ENCODE measurements at regions not wholly inside any gene's neighbourhood (a gene's known extent, or its start where the extent isn't known, plus 50 kb on each side); places are given as distances from the start of the nearest gene placed in this dataset.

DNA sequence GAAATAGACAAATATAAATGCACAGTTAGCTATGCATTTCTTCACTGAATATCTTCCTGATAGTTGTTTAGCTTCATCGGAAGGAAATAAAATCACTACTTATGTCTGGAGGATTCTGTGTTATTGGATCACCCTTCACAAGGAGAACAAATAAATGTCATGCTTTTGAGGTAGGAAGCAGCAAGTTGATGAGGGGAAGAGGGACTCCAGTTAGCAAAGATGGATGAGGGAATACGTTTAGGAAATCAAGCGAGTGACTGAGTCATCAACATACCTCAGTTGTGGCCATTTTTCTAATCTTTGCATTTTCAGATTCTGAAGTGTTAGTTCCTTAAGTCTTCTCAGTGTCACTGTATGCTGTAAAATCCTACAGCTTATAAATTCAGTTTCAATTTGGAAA is 456.2 kb downstream of the EPHA4 start:
- TF ChIP-seq, protein P1, sequence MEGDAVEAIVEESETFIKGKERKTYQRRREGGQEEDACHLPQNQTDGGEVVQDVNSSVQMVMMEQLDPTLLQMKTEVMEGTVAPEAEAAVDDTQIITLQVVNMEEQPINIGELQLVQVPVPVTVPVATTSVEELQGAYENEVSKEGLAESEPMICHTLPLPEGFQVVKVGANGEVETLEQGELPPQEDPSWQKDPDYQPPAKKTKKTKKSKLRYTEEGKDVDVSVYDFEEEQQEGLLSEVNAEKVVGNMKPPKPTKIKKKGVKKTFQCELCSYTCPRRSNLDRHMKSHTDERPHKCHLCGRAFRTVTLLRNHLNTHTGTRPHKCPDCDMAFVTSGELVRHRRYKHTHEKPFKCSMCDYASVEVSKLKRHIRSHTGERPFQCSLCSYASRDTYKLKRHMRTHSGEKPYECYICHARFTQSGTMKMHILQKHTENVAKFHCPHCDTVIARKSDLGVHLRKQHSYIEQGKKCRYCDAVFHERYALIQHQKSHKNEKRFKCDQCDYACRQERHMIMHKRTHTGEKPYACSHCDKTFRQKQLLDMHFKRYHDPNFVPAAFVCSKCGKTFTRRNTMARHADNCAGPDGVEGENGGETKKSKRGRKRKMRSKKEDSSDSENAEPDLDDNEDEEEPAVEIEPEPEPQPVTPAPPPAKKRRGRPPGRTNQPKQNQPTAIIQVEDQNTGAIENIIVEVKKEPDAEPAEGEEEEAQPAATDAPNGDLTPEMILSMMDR (IDR thresholded peaks at IDR 0.05), result no peak
- no peak for TF ChIP-seq POLR2A (IDR thresholded peaks at IDR 0.05)
